GM12878 (cell line): ENCODE measurements at regions not wholly inside any gene's neighbourhood (a gene's known extent, or its start where the extent isn't known, plus 50 kb on each side); places are given as distances from the start of the nearest gene placed in this dataset.

Source experiments
- ATAC-seq: fragments of 200-7000 bp; cut with Tn5 transposase; 3 replicates; pipeline ENCODE4 v1.9.1; 2020; ENCODE audit warnings: mild to moderate bottlenecking, moderate library complexity
- BruUV-seq: library from RNA; stranded (reverse); fragments of 400-500 nt; replicated peaks from 2 replicates; lab custom pipeline; 2021; lab: Mats Ljungman, UMichigan
- CTCF ChIA-PET: fragments of 300-600 bp; sonication (Branson Sonifier 250); formaldehyde crosslinking; extraction: SDS; loops from one replicate; lab custom pipeline; 2021; ENCODE audit warnings: inconsistent platforms; lab: Yijun Ruan, JAX
- POLR2A ChIA-PET: fragments of 350-600 bp; formaldehyde crosslinking; extraction: SDS; loops from one replicate; lab custom pipeline; 2021; ENCODE audit warnings: inconsistent platforms; lab: Charles Lee
- RAD21 ChIA-PET: fragments of 300-600 bp; sonication (Branson Sonifier 250); formaldehyde crosslinking; loops from one replicate; lab custom pipeline; 2023; ENCODE audit warnings: antibody characterized with exemption; ENCODE audit not compliant: unreplicated experiment; lab: Charles Lee
- SMC1A ChIA-PET: fragments of 300-600 bp; sonication (Branson Sonifier 250); formaldehyde crosslinking; loops from one replicate; lab custom pipeline; 2023; ENCODE audit not compliant: unreplicated experiment, uncharacterized antibody; lab: Charles Lee
- DNase-seq: peaks from one replicate; pipeline ENCODE4 v3.0.0-alpha.2; 2011; ENCODE audit warnings: low read depth, low spot score
- FAIRE-seq: peaks from 3 replicates; lab custom pipeline; 2011; peaks lifted over from hg19 to GRCh38; lab: Jason Lieb, UNC
- H2AFZ ChIP-seq: 2 replicates; pipeline ENCODE4 v1.6.0; 2011; ENCODE audit warnings: low read depth, low read length, control low read depth; ENCODE audit not compliant: control insufficient read depth
- H3K27ac ChIP-seq: 2 replicates; pipeline ENCODE4 v1.5.1; 2011; ENCODE audit warnings: control low read depth; ENCODE audit not compliant: control insufficient read depth, insufficient read depth
- H3K27me3 ChIP-seq, 2 experiments: replicated peaks in 1 of 2; 2 replicates each; pipeline versions ENCODE4 v1.6.0 to v1.6.1; 2011; ENCODE audit warnings: low read length in 1 of 2; ENCODE audit not compliant: control insufficient read depth in 2 of 2, insufficient read depth in 2 of 2
- H3K36me3 ChIP-seq, 2 experiments: 2 replicates each; pipeline ENCODE4 v1.5.1; 2011; ENCODE audit warnings: low read length in 1 of 2; ENCODE audit not compliant: control insufficient read depth in 2 of 2, insufficient read depth in 2 of 2
- H3K4me1 ChIP-seq: 2 replicates; pipeline ENCODE4 v1.6.1; 2011; ENCODE audit warnings: mild to moderate bottlenecking, low read length, moderate library complexity, mixed read lengths; ENCODE audit not compliant: control insufficient read depth, insufficient read depth
- H3K4me2 ChIP-seq: 2 replicates; pipeline ENCODE4 v1.6.0; 2011; ENCODE audit warnings: control low read depth; ENCODE audit not compliant: control insufficient read depth, insufficient read depth
- H3K4me3 ChIP-seq: fragments of 200-600 bp; sonication (generic); 2 replicates; pipeline ENCODE4 v1.5.1; 2016
- H3K79me2 ChIP-seq: 2 replicates; pipeline ENCODE4 v1.6.0; 2011; ENCODE audit warnings: low read length; ENCODE audit not compliant: control insufficient read depth, insufficient read depth
- H3K9ac ChIP-seq: 2 replicates; pipeline ENCODE4 v1.8.0; 2011; ENCODE audit warnings: low read length, control low read depth, mixed read lengths; ENCODE audit not compliant: control insufficient read depth, insufficient read depth
- H3K9me3 ChIP-seq: replicated peaks from 3 replicates; pipeline ENCODE4 v1.5.1; 2011; ENCODE audit warnings: mild to moderate bottlenecking, low read length; ENCODE audit not compliant: control insufficient read depth, insufficient read depth
- H4K20me1 ChIP-seq: 2 replicates; pipeline ENCODE4 v1.6.0; 2011; ENCODE audit not compliant: control insufficient read depth, insufficient read depth
- BACH1 ChIP-seq: fragments of 450-650 bp; IDR thresholded peaks from 2 replicates; pipeline ENCODE4 v1.6.1; 2017; ENCODE audit warnings: mild to moderate bottlenecking, borderline replicate concordance
- HDGF ChIP-seq: fragments of 450-650 bp; IDR thresholded peaks from 2 replicates; pipeline ENCODE4 v1.6.1; 2016; ENCODE audit warnings: antibody characterized with exemption
- IRF3 ChIP-seq: fragments of 450-650 bp; IDR thresholded peaks from 2 replicates; pipeline ENCODE4 v1.6.1; 2014; ENCODE audit warnings: mild to moderate bottlenecking
- JUND ChIP-seq: IDR thresholded peaks from 2 replicates; pipeline ENCODE4 v1.6.1; 2012; ENCODE audit warnings: low read depth, mild to moderate bottlenecking, low read length, improper control_type of control experiment, moderate library complexity
- NR2F1 ChIP-seq: fragments of 450-650 bp; conservative IDR thresholded peaks from 2 replicates; pipeline ENCODE4 v1.6.1; 2017; ENCODE audit warnings: mild to moderate bottlenecking
- YY1 ChIP-seq: IDR thresholded peaks from 2 replicates; pipeline ENCODE4 v1.6.1; 2011; ENCODE audit warnings: low read depth, mild to moderate bottlenecking, low read length
- ZBTB11 ChIP-seq: fragments of 450-650 bp; formaldehyde crosslinking; IDR thresholded peaks from 2 replicates; pipeline ENCODE4 v1.5.0; 2022; ENCODE audit warnings: mild to moderate bottlenecking, missing genetic modification characterization
- ZNF592 ChIP-seq: fragments of 450-650 bp; IDR thresholded peaks from 2 replicates; pipeline ENCODE4 v1.6.1; 2017; ENCODE audit warnings: mild to moderate bottlenecking, moderate library complexity
- WGBS: methylation state at CpG from one replicate; pipeline ENCODE4 v1.1.6; 2016; ENCODE audit warnings: low lambda C conversion rate; ENCODE audit not compliant: insufficient replicate concordance, insufficient coverage; ENCODE audit errors: missing lambda C conversion rate; 5-methylcytosine and 5-hydroxymethylcytosine counted together
- in situ Hi-C: fragments of 300-500 bp; cut with MboI; formaldehyde crosslinking; loops from 9 replicates; pipeline ENCODE4 v1.14.3; 2018; ENCODE audit warnings: mixed read lengths
- intact Hi-C: fragments of 100-400 bp; cut with micrococcal nuclease; formaldehyde crosslinking; loops from one replicate; pipeline ENCODE4 v1.14.2; 2022; ENCODE audit not compliant: unreplicated experiment

- TF ChIP-seq NR2F1 (no peak), ZBTB11 (CRISPR knock-in tag) (no peak), IRF3 (no peak), ZNF592 (no peak), JUND (no peak), BACH1 (no peak), HDGF (no peak), YY1 (no peak)
- Histone ChIP-seq H2AFZ (no peak overlapping the region), H3K27me3 (no peaks in the 10 kb centered on the region; a peak in 1 of 4 replicates), H3K36me3 (no peaks in the 10 kb centered on the region), H3K4me3 (no peak overlapping the region), H3K9me3 (no peaks in the 10 kb centered on the region), H3K4me1 (no peaks in the 10 kb centered on the region), H3K4me2 (no peak overlapping the region), H3K79me2 (no peaks in the 10 kb centered on the region), H4K20me1 (no peaks in the 10 kb centered on the region), H3K27ac (no peak overlapping the region), H3K9ac (no peak overlapping the region)
- ChIA-PET CTCF (interaction anchor here (1.5 kb wide), 1 partner anchor 26 kb away, joined by 3 read pairs; no protein-coding TSS in a partner anchor), SMC1A (no interaction called here), POLR2A (no interaction called here), RAD21 (no interaction called here)
- DNase-seq (no peak), FAIRE-seq (no peak), ATAC-seq (no peak)
- BruUV-seq, result no TSS peak
- WGBS, result 0% methylated on average over 1 of the region's 1 CpG
- intact Hi-C loops (no loop called here), in situ Hi-C loops (no loop called here)
Observed at GRCh38 chr20:51098284-51098810, 75.4 kb upstream of the KCNG1 start.
